GM21723 (cell line): ENCODE measurements at regions not wholly inside any gene's neighbourhood (a gene's known extent, or its start where the extent isn't known, plus 50 kb on each side); places are given as distances from the start of the nearest gene placed in this dataset.

ENCODE experiments used
- ATAC-seq: cut with Tn5 transposase; IDR thresholded peaks from one replicate; pipeline ENCODE4 v1.9.1; 2021; ENCODE audit warnings: mild to moderate bottlenecking, moderate library complexity; ENCODE audit not compliant: unreplicated experiment

- no peak for ATAC-seq
Measured at GRCh38 chr3:24595796-24596195, 101.1 kb upstream of the THRB start.

GRCh38 chr3:24596626-24597025, 102.0 kb upstream of the THRB start:
- no peak for ATAC-seq

- no peak for ATAC-seq
Measured at GRCh38 chr3:24598695-24599470, 104.2 kb upstream of the THRB start.

GRCh38 chr3:24601066-24601939, 106.7 kb upstream of the THRB start:
- no peak for ATAC-seq

- no peak for ATAC-seq
Measured at GRCh38 chr3:24604215-24604614, 109.6 kb upstream of the THRB start.

- no peak for ATAC-seq
Measured at GRCh38 chr3:24605511-24606028, 110.9 kb upstream of the THRB start.

GRCh38 chr3:24607281-24607680, 112.6 kb upstream of the THRB start:
- ATAC-seq: no peak

GRCh38 chr3:24608701-24609390, 114.2 kb upstream of the THRB start:
- no peak for ATAC-seq

- no peak for ATAC-seq
Measured at GRCh38 chr3:24614359-24614758, 119.7 kb upstream of the THRB start.

GRCh38 chr3:24615177-24615576, 120.5 kb upstream of the THRB start:
- ATAC-seq: no peak

- no peak for ATAC-seq
Measured at GRCh38 chr3:24616110-24616829, 121.6 kb upstream of the THRB start.

GRCh38 chr3:24622138-24622537, 127.5 kb upstream of the THRB start:
- ATAC-seq: no peak

GRCh38 chr3:24622696-24623225, 128.1 kb upstream of the THRB start:
- no peak for ATAC-seq

GRCh38 chr3:24623657-24624056, 129.0 kb upstream of the THRB start:
- ATAC-seq: no peak

- ATAC-seq: no peak
Measured at GRCh38 chr3:24624938-24625681, 130.5 kb upstream of the THRB start.

GRCh38 chr3:24628523-24629258, 134.0 kb upstream of the THRB start:
- no peak for ATAC-seq

- no peak for ATAC-seq
Measured at GRCh38 chr3:24631481-24631880, 136.8 kb upstream of the THRB start.

- no peak for ATAC-seq
Measured at GRCh38 chr3:24639061-24639460, 144.4 kb upstream of the THRB start.
